Upper lobe of left lung (tissue), 4 donors: ENCODE measurements at regions not wholly inside any gene's neighbourhood (a gene's known extent, or its start where the extent isn't known, plus 50 kb on each side); places are given as distances from the start of the nearest gene placed in this dataset.

Source experiments
- CTCF ChIP-seq, 6 experiments: fragments of 450-650 bp in 4 of 6; fragments of 200-600 bp in 2 of 6; sonication (generic) in 2 of 6; IDR thresholded peaks; one replicate each; pipeline ENCODE4 v1.5.1; 2016 to 2019; ENCODE audit warnings: antibody characterized with exemption in 6 of 6
- POLR2A ChIP-seq, 4 donors: fragments of 450-650 bp; IDR thresholded peaks; one replicate each; pipeline ENCODE4 v1.5.1; 2016 to 2017; ENCODE audit warnings: antibody characterized with exemption in 4 of 4, mild to moderate bottlenecking in 2 of 4

GRCh38 chr10:28429045-28429444 is 103.9 kb upstream of the WAC start:
- TF ChIP-seq CTCF (IDR thresholded peaks at IDR 0.05) (no peak), POLR2A (IDR thresholded peaks at IDR 0.05) (no peak)
